MCF 10A (cell line): ENCODE measurements at regions not wholly inside any gene's neighbourhood (a gene's known extent, or its start where the extent isn't known, plus 50 kb on each side); places are given as distances from the start of the nearest gene placed in this dataset.

Experiments used
- BruUV-seq: library from RNA; stranded (reverse); fragments of 400-500 nt; replicated peaks from 2 replicates; lab custom pipeline; 2021; lab: Mats Ljungman, UMichigan
- CTCF ChIA-PET: fragments of 300-600 bp; sonication (Branson Sonifier 250); formaldehyde crosslinking; extraction: SDS; loops from one replicate; lab custom pipeline; 2021; ENCODE audit warnings: antibody characterized with exemption, inconsistent platforms; lab: Yijun Ruan, JAX
- POLR2A ChIA-PET: fragments of 300-600, 350-650 bp; sonication (Branson Sonifier 250); formaldehyde crosslinking; extraction: SDS; loops from one replicate; lab custom pipeline; 2020; ENCODE audit warnings: antibody characterized with exemption, inconsistent platforms; lab: Yijun Ruan, JAX
- DNase-seq: peaks from one replicate; pipeline ENCODE4 v3.0.0-alpha.2; 2018; ENCODE audit not compliant: unreplicated experiment
- H3K27ac Mint-ChIP-seq: one replicate; pipeline ENCODE4 v1.8.0; 2022; ENCODE audit warnings: mild to moderate bottlenecking, low read depth, mixed read lengths; ENCODE audit not compliant: unreplicated experiment
- H3K27me3 Mint-ChIP-seq: one replicate; pipeline ENCODE4 v1.8.0; 2022; ENCODE audit warnings: mixed read lengths; ENCODE audit not compliant: insufficient read depth, unreplicated experiment
- H3K36me3 Mint-ChIP-seq: one replicate; pipeline ENCODE4 v1.8.0; 2022; ENCODE audit warnings: mild to moderate bottlenecking, moderate library complexity, mixed read lengths; ENCODE audit not compliant: insufficient read depth, unreplicated experiment
- H3K4me1 Mint-ChIP-seq: one replicate; pipeline ENCODE4 v1.8.0; 2022; ENCODE audit warnings: mixed read lengths; ENCODE audit not compliant: insufficient read depth, unreplicated experiment
- H3K4me3 Mint-ChIP-seq: one replicate; pipeline ENCODE4 v1.8.0; 2022; ENCODE audit warnings: mild to moderate bottlenecking, moderate library complexity, mixed read lengths; ENCODE audit not compliant: unreplicated experiment
- H3K9me3 Mint-ChIP-seq: one replicate; pipeline ENCODE4 v1.8.0; 2022; ENCODE audit warnings: mixed read lengths; ENCODE audit not compliant: unreplicated experiment
- intact Hi-C: fragments of 100-400 bp; cut with micrococcal nuclease; formaldehyde crosslinking; loops from 2 replicates; pipeline ENCODE4 v1.14.1; 2022
- TF ChIP-seq, protein P1 (sequence below): fragments of 200-600 bp; IDR thresholded peaks from one replicate; pipeline ENCODE4 v1.8.0; 2022; ENCODE audit warnings: antibody characterized with exemption, mild to moderate bottlenecking; ENCODE audit not compliant: unreplicated experiment

DNA sequence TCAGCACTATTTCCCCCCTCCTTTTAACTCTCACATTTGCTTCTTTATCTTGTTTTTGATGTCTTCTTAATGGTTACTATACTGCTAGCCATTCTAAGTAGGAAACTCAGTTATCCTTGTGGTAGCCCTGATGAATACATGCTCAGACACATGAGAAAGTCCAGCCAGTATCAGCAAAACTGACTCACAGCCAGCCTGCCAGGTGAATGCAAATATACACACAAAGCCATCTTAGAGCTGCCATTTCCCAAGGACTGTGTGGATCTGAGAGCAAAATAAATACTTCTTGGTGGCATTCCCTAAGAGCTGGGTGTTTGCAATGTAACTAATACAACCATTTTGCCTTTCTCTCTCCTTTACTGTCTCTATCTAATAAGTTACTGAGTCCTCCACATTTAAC is 455.2 kb downstream of the CCER1 start:
- no TSS peak for BruUV-seq
- H3K36me3 Mint-ChIP-seq = no peaks in the 10 kb centered on the region
- H3K4me3 Mint-ChIP-seq = no peak overlapping the region
- peak; percentile 9 for DNase-seq
- intact Hi-C loops = no loop called here
- no peaks in the 10 kb centered on the region for H3K4me1 Mint-ChIP-seq
- H3K9me3 Mint-ChIP-seq = no peaks in the 10 kb centered on the region
- ChIA-PET CTCF (interaction anchor here (0.6 kb wide), 1 partner anchor 1594 kb away, joined by 3 read pairs; no protein-coding TSS in a partner anchor), POLR2A (no interaction called here)
- TF ChIP-seq, protein P1, sequence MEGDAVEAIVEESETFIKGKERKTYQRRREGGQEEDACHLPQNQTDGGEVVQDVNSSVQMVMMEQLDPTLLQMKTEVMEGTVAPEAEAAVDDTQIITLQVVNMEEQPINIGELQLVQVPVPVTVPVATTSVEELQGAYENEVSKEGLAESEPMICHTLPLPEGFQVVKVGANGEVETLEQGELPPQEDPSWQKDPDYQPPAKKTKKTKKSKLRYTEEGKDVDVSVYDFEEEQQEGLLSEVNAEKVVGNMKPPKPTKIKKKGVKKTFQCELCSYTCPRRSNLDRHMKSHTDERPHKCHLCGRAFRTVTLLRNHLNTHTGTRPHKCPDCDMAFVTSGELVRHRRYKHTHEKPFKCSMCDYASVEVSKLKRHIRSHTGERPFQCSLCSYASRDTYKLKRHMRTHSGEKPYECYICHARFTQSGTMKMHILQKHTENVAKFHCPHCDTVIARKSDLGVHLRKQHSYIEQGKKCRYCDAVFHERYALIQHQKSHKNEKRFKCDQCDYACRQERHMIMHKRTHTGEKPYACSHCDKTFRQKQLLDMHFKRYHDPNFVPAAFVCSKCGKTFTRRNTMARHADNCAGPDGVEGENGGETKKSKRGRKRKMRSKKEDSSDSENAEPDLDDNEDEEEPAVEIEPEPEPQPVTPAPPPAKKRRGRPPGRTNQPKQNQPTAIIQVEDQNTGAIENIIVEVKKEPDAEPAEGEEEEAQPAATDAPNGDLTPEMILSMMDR = no peak
- no peaks in the 10 kb centered on the region for H3K27me3 Mint-ChIP-seq
- H3K27ac Mint-ChIP-seq = no peak overlapping the region

DNA sequence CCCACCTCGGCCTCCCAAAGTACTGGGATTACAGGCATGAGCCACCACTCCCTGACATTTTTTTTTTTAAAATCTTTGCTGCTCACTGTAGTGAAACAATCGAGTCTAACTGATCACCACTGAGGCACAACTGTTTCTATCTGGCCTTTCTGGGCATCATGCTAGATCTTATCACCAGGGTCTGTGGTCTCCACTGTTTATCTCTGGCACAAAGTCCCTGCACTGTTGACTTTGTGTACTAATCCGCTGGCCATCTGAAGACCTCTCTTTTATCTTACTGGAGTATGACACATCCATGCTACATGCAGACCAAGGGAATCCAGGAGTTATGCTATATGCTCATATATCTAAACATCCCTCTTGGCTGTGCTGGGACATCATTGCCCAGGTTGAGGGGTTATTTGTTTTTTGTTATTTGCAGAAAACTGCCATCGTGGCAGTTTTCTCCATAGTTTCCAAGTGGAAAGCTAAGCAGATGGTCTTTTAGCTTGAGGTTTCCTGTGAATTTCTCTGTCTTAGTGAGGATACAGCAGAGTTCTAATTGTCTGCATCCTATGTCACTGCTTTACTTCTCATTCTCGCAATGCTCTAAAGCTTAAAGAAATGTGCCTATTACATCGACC is 456.9 kb downstream of the CCER1 start:
- BruUV-seq = no TSS peak
- CTCF ChIA-PET = interaction anchor here (0.6 kb wide), 1 partner anchor 397 kb away, joined by 3 read pairs; no protein-coding TSS in a partner anchor
- Mint-ChIP-seq H3K4me3 (no peak overlapping the region), H3K36me3 (no peaks in the 10 kb centered on the region), H3K4me1 (no peaks in the 10 kb centered on the region), H3K27me3 (no peaks in the 10 kb centered on the region), H3K27ac (no peak overlapping the region), H3K9me3 (no peaks in the 10 kb centered on the region)
- DNase-seq = no peak
- POLR2A ChIA-PET = interaction anchor here (0.6 to 0.7 kb wide), 2 partner anchors 238 to 271 kb away, joined by 3 to 5 read pairs; no protein-coding TSS in a partner anchor
- TF ChIP-seq, protein P1 = no peak
- intact Hi-C loops = no loop called here

DNA sequence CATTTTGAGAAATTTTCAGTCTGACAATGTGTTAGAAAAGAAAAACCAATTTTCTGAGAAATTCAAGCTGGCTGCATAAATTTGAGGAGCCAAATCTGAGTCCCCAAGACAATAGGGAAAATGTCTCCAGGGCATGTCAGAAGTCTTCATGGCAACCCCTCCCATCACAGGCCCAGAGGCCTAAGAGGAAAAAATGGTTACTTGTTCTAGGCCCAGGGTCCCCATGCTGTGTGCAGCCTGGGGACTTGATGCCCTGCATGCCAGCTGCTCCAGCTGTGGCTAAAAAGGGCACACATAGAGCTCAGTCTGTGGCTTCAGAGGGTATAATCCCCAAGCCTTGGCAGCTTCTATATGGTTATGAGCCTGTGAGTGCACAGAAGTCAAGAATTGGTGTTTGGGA is 464.6 kb downstream of the CCER1 start:
- BruUV-seq = no TSS peak
- H3K27me3 Mint-ChIP-seq = no peaks in the 10 kb centered on the region

DNA sequence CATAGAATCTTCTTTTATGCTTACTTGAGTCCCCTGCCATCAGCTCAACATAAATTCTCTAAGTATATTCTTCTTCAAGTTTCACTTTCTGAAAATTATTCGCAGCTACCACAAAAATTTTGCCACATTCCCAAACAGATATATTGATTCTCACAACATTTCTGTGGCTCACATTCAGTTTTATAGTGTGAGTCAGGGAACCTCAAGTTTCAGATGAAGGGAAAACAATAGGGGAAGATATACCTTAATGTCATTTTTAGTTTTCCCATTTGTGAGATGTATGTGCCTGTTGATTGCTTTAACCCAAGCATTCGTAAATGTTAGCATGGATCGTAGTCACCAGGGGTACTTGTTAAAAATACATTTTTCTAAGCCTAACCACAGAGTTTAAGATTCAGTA is 465.8 kb downstream of the CCER1 start:
- Mint-ChIP-seq H3K27me3 (no peaks in the 10 kb centered on the region), H3K36me3 (peaks cover 5% of the 10 kb centered on the region), H3K27ac (no peak overlapping the region), H3K4me3 (no peak overlapping the region), H3K4me1 (no peaks in the 10 kb centered on the region), H3K9me3 (peaks cover 7% of the 10 kb centered on the region)
- no TSS peak for BruUV-seq
- DNase-seq = no peak
- intact Hi-C loops = no loop called here
- CTCF ChIA-PET = no interaction called here
- POLR2A ChIA-PET = no interaction called here
- TF ChIP-seq, protein P1 = no peak

More for the DNA sequence above, 464.6 kb downstream of the CCER1 start:
- no peak overlapping the region for H3K27ac Mint-ChIP-seq
- peaks cover 7% of the 10 kb centered on the region for H3K9me3 Mint-ChIP-seq
- ChIA-PET POLR2A (interaction anchor here (0.7 kb wide), 1 partner anchor 90 kb away, joined by 3 read pairs; no protein-coding TSS in a partner anchor), CTCF (interaction anchor here (0.6 kb wide), 1 partner anchor 390 kb away, joined by 3 read pairs; no protein-coding TSS in a partner anchor)
- no peak overlapping the region for H3K4me3 Mint-ChIP-seq
- intact Hi-C loops = no loop called here
- TF ChIP-seq, protein P1 = no peak
- no peaks in the 10 kb centered on the region for H3K4me1 Mint-ChIP-seq
- no peak for DNase-seq
- peaks cover 5% of the 10 kb centered on the region for H3K36me3 Mint-ChIP-seq
